ENCODE measurements at regions not wholly inside any gene's neighbourhood (a gene's known extent, or its start where the extent isn't known, plus 50 kb on each side); places are given as distances from the start of the nearest gene placed in this dataset.

- DNase-seq (ENCODE audit: low spot score), result no peak
- TF ChIP-seq CTCF (IDR thresholded peaks at IDR 0.05; ENCODE audit: borderline replicate concordance, control extremely low read depth, extremely low read depth, insufficient read depth, missing control alignments), result no peak
- in situ Hi-C loops (cut with MboI; ENCODE audit: low sequenced_read_pairs, unreplicated experiment), result no loop called here
Observed at GRCh38 chr2:121133551-121134319, 151.3 kb downstream of the TFCP2L1 start.

- in situ Hi-C loops (cut with MboI; ENCODE audit: low sequenced_read_pairs, unreplicated experiment), result no loop called here
- TF ChIP-seq CTCF (IDR thresholded peaks at IDR 0.05; ENCODE audit: borderline replicate concordance, control extremely low read depth, extremely low read depth, insufficient read depth, missing control alignments), result no peak
- no peak for DNase-seq (ENCODE audit: low spot score)
Observed at GRCh38 chr2:121134728-121135127, 150.3 kb downstream of the TFCP2L1 start.

DNA sequence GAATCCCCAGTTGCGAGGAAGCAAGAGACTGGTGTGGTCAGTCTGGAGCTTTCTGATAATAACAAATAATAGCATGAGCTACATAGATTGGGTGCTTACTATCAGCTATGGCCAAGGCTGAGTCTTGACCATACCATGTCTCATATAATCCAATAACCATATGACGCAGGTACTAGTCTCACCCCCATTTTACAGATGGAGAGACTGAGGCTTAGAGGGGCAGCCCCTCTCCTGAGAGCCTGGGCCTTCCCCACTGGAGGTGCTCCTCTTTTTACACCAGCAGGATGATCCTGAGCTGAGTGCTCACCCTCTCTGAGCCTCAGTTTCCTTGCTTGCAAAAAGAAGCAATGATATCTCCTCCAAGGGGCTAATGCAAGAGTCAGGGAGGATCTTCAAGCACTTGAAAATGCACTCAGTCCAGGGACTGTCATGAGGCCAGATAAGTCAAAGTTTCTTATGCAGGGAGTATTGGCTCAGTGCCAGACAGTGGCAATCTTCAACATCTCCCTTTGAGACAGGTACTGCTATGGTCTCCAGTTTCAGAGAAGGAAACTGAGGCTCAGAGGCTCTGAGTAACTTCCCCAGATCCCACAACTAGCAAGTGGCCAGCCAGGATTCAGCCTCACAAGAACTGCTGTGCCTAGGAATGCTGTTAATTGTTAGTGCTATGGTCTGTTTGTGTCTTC is 149.7 kb downstream of the TFCP2L1 start:
- in situ Hi-C loops (cut with MboI; ENCODE audit: low sequenced_read_pairs, unreplicated experiment), result no loop called here
- TF ChIP-seq CTCF (IDR thresholded peaks at IDR 0.05; ENCODE audit: borderline replicate concordance, control extremely low read depth, extremely low read depth, insufficient read depth, missing control alignments), result no peak
- no peak for DNase-seq (ENCODE audit: low spot score)

DNA sequence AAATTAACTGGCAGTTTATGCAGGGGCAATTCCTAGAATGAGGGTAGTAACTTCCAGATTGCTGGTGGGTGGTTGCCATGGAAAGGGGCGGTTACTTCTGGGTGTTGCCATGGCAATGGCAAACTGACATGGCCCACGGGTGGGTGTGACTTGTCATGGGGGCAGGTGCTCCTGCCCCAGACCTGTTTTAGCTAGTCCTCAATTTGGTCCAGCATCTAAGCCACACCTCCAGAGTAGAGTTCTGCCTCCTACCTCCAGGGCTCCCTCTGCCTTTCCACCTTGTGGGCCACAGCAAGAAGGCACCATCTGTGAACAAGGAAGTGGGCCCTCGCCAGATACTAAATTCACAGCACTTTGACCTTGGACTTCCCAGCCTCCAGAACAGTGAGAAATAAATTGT is 148.7 kb downstream of the TFCP2L1 start:
- DNase-seq (ENCODE audit: low spot score), result no peak
- in situ Hi-C loops (cut with MboI; ENCODE audit: low sequenced_read_pairs, unreplicated experiment), result no loop called here

DNA sequence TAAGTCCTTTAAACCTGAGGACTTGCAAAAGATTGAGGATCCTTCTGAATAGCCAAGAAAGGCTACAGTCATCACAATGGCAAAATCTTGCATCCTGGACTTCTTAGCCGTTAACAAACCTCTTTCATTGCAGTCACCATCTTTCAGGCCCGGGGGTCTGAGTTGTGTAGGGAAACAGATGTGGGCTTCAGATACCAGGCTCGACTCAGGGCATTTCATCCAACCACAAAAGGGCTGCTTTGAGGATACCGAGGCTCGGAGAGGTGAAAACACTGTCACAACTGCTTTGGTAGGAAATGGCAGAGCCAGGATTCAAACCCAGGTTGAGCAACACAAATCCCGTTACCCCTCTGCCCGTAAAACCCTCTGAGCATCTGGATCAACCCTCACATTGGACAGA is 147.4 kb downstream of the TFCP2L1 start:
- DNase-seq (ENCODE audit: low spot score), result no peak
- no peak for TF ChIP-seq CTCF (IDR thresholded peaks at IDR 0.05; ENCODE audit: borderline replicate concordance, control extremely low read depth, extremely low read depth, insufficient read depth, missing control alignments)
- in situ Hi-C loops (cut with MboI; ENCODE audit: low sequenced_read_pairs, unreplicated experiment), result no loop called here

More for the DNA sequence above, 148.7 kb downstream of the TFCP2L1 start:
- TF ChIP-seq CTCF (IDR thresholded peaks at IDR 0.05; ENCODE audit: borderline replicate concordance, control extremely low read depth, extremely low read depth, insufficient read depth, missing control alignments), result no peak

DNA sequence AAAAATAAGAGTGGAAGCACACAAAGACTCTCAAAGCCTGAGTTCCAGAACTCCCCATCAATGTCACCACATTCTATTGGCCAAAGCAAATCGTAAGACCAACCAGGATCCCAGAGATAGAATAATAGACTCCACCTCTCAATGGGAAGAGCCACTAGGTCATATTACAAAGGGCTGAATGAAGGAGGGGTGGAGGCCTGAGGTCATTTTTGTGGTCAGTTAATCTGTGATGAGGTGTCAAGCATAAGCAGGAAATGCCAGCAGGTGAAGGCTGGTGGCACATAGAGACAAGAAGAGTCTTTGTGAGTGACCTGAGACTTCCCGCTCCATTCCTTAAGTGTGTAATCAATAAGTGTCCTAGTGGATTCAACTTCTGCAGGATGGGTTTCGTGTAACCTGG is 144.3 kb downstream of the TFCP2L1 start:
- in situ Hi-C loops (cut with MboI; ENCODE audit: low sequenced_read_pairs, unreplicated experiment), result no loop called here

More for the DNA sequence above, 144.3 kb downstream of the TFCP2L1 start:
- no peak for DNase-seq (ENCODE audit: low spot score)
- TF ChIP-seq CTCF (IDR thresholded peaks at IDR 0.05; ENCODE audit: borderline replicate concordance, control extremely low read depth, extremely low read depth, insufficient read depth, missing control alignments), result no peak
